K562 (cell line): ENCODE measurements at regions not wholly inside any gene's neighbourhood (a gene's known extent, or its start where the extent isn't known, plus 50 kb on each side); places are given as distances from the start of the nearest gene placed in this dataset.

Source experiments
- BCL6 ChIP-seq: fragments of 250-450 bp; sonication (Bioruptor Pico); IDR thresholded peaks from 2 replicates; pipeline ENCODE4 v1.4.0; 2020
- DNMT1 ChIP-seq: fragments of 450-650 bp; IDR thresholded peaks from 2 replicates; pipeline ENCODE4 v1.6.1; 2016; ENCODE audit warnings: antibody characterized with exemption, mild to moderate bottlenecking
- RERE ChIP-seq: sonication (generic); formaldehyde crosslinking; IDR thresholded peaks from 2 replicates; pipeline ENCODE4 v1.8.0; 2023; ENCODE audit warnings: missing genetic modification reagents, mild to moderate bottlenecking, borderline replicate concordance
- ZNF140 ChIP-seq: fragments of 250-450 bp; sonication (Bioruptor Pico); IDR thresholded peaks from 2 replicates; pipeline ENCODE4 v1.8.0; 2021; ENCODE audit warnings: moderate library complexity, mild to moderate bottlenecking, inconsistent platforms
- ZNF75A ChIP-seq: fragments of 450-650 bp; formaldehyde crosslinking; IDR thresholded peaks from 2 replicates; pipeline ENCODE4 v1.4.0; 2020; ENCODE audit warnings: mild to moderate bottlenecking
- TF ChIP-seq, protein P1 (sequence below), 2 experiments: fragments of 450-650 bp; IDR thresholded peaks; 2 replicates each; pipeline ENCODE4 v1.6.1; 2016; ENCODE audit warnings: mild to moderate bottlenecking in 2 of 2, borderline replicate concordance in 1 of 2, low read depth in 1 of 2, moderate library complexity in 1 of 2

GRCh38 chr14:44070046-44070445, 437.0 kb downstream of the FSCB start (continued):
- TF ChIP-seq RERE (CRISPR knock-in tag): no peak
- no peak for TF ChIP-seq ZNF75A (CRISPR knock-in tag)
- TF ChIP-seq, protein P1, sequence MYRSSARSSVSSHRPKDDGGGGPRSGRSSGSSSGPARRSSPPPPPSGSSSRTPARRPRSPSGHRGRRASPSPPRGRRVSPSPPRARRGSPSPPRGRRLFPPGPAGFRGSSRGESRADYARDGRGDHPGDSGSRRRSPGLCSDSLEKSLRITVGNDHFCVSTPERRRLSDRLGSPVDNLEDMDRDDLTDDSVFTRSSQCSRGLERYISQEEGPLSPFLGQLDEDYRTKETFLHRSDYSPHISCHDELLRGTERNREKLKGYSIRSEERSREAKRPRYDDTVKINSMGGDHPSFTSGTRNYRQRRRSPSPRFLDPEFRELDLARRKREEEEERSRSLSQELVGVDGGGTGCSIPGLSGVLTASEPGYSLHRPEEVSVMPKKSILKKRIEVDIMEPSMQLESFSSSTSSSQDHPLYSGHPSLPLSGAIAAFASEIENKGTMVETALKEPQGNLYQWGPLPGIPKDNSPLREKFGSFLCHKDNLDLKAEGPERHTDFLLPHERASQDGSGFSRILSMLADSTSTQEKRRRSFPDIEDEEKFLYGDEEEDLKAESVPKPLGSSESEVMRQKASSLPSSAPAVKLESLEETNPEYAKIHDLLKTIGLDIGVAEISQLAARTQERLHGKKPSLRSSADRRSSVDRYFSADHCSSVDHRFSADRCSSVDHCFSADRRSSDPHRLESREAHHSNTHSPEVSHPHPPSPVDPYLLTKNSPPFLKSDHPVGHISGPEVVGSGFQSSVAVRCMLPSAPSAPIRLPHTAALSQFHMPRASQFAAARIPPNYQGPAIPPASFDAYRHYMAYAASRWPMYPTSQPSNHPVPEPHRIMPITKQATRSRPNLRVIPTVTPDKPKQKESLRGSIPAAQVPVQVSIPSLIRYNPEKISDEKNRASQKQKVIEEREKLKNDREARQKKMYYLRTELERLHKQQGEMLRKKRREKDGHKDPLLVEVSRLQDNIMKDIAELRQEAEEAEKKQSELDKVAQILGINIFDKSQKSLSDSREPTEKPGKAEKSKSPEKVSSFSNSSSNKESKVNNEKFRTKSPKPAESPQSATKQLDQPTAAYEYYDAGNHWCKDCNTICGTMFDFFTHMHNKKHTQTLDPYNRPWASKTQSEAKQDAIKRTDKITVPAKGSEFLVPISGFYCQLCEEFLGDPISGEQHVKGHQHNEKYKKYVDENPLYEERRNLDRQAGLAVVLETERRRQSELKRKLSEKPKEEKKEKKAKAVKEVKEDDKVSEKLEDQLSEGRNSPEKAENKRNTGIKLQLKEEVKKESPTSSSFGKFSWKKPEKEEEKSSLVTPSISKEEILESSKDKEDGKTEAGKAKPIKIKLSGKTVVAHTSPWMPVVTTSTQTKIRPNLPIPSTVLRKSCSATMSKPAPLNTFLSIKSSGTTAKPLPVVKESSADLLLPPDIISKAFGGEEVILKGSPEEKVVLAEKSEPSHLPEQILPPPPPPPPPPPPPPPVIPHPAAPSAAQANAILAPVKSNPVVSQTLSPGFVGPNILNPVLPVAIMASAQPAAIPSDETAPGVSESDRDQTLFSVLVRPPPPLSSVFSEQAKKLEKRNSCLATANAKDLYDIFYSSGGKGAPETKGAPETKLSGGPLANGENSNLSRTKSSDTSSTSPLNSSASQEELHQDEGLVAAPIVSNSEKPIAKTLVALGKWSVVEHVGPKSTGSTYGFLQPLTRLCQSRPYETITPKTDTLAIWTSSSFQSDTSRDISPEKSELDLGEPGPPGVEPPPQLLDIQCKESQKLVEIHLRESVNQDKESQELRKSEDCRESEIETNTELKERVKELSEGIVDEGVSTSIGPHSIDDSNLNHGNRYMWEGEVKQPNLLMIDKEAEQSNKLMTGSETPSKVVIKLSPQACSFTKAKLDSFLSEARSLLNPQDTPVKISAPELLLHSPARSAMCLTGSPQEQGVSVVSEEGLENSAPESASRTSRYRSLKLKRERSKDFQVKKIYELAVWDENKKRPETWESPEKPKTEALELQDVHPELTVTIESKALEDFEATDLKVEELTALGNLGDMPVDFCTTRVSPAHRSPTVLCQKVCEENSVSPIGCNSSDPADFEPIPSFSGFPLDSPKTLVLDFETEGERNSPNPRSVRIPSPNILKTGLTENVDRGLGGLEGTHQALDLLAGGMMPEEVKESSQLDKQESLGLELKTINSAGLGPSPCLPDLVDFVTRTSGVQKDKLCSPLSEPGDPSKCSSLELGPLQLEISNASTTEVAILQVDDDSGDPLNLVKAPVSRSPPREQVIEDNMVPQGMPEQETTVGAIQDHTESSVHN (IDR thresholded peaks at IDR 0.05; ENCODE audit: borderline replicate concordance in 1 of 2, low read depth in 1 of 2): no peak
- no peak for TF ChIP-seq ZNF140 (CRISPR knock-in tag)
- TF ChIP-seq DNMT1: no peak
- TF ChIP-seq BCL6 (CRISPR knock-in tag): no peak
- TF ChIP-seq, all 486 proteins: peak for 0
